K562 (cell line): ENCODE measurements at regions not wholly inside any gene's neighbourhood (a gene's known extent, or its start where the extent isn't known, plus 50 kb on each side); places are given as distances from the start of the nearest gene placed in this dataset.

Experiments
- HCFC1 ChIP-seq: IDR thresholded peaks from 2 replicates; pipeline ENCODE4 v1.6.1; 2012; ENCODE audit warnings: low read depth, low read length, improper control_type of control experiment
- MEF2A ChIP-seq: IDR thresholded peaks from 2 replicates; pipeline ENCODE4 v1.6.1; 2011; ENCODE audit warnings: low read depth, mild to moderate bottlenecking, low read length, moderate library complexity; ENCODE audit not compliant: control insufficient read depth
- ZNF282 ChIP-seq: sonication (generic); formaldehyde crosslinking; IDR thresholded peaks from 2 replicates; pipeline ENCODE4 v1.8.1; 2023; ENCODE audit warnings: missing genetic modification reagents
- TF ChIP-seq, protein P1 (sequence below): fragments of 200-600 bp; sonication (generic); IDR thresholded peaks from one replicate; pipeline ENCODE4 v1.6.1; 2012; ENCODE audit warnings: mild to moderate bottlenecking, low read depth, low read length, inconsistent platforms
- TF ChIP-seq, protein P2 (sequence below): fragments of 250-450 bp; sonication (Bioruptor Pico); IDR thresholded peaks from 2 replicates; pipeline ENCODE4 v1.5.0; 2021

DNA sequence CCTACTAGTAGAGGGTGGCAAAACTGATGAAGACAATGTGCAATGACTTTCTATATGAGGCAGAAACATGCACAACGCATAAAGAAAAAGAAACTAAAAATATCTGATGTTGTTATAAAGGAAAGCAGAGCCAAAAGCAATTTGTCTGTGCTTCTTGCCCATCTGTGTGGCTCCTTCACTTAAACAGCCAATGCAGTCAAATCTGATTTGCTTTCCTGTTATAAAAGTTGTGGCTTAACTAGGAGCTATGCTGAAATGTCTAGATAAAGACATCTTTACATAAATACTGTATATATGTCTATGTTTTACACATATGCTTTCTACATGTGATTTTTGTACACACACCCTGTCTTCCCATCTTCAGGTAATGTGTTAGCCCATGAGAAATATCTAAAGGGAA lies 508.2 kb downstream of the CETN3 start (continued):
- TF ChIP-seq, protein P1, sequence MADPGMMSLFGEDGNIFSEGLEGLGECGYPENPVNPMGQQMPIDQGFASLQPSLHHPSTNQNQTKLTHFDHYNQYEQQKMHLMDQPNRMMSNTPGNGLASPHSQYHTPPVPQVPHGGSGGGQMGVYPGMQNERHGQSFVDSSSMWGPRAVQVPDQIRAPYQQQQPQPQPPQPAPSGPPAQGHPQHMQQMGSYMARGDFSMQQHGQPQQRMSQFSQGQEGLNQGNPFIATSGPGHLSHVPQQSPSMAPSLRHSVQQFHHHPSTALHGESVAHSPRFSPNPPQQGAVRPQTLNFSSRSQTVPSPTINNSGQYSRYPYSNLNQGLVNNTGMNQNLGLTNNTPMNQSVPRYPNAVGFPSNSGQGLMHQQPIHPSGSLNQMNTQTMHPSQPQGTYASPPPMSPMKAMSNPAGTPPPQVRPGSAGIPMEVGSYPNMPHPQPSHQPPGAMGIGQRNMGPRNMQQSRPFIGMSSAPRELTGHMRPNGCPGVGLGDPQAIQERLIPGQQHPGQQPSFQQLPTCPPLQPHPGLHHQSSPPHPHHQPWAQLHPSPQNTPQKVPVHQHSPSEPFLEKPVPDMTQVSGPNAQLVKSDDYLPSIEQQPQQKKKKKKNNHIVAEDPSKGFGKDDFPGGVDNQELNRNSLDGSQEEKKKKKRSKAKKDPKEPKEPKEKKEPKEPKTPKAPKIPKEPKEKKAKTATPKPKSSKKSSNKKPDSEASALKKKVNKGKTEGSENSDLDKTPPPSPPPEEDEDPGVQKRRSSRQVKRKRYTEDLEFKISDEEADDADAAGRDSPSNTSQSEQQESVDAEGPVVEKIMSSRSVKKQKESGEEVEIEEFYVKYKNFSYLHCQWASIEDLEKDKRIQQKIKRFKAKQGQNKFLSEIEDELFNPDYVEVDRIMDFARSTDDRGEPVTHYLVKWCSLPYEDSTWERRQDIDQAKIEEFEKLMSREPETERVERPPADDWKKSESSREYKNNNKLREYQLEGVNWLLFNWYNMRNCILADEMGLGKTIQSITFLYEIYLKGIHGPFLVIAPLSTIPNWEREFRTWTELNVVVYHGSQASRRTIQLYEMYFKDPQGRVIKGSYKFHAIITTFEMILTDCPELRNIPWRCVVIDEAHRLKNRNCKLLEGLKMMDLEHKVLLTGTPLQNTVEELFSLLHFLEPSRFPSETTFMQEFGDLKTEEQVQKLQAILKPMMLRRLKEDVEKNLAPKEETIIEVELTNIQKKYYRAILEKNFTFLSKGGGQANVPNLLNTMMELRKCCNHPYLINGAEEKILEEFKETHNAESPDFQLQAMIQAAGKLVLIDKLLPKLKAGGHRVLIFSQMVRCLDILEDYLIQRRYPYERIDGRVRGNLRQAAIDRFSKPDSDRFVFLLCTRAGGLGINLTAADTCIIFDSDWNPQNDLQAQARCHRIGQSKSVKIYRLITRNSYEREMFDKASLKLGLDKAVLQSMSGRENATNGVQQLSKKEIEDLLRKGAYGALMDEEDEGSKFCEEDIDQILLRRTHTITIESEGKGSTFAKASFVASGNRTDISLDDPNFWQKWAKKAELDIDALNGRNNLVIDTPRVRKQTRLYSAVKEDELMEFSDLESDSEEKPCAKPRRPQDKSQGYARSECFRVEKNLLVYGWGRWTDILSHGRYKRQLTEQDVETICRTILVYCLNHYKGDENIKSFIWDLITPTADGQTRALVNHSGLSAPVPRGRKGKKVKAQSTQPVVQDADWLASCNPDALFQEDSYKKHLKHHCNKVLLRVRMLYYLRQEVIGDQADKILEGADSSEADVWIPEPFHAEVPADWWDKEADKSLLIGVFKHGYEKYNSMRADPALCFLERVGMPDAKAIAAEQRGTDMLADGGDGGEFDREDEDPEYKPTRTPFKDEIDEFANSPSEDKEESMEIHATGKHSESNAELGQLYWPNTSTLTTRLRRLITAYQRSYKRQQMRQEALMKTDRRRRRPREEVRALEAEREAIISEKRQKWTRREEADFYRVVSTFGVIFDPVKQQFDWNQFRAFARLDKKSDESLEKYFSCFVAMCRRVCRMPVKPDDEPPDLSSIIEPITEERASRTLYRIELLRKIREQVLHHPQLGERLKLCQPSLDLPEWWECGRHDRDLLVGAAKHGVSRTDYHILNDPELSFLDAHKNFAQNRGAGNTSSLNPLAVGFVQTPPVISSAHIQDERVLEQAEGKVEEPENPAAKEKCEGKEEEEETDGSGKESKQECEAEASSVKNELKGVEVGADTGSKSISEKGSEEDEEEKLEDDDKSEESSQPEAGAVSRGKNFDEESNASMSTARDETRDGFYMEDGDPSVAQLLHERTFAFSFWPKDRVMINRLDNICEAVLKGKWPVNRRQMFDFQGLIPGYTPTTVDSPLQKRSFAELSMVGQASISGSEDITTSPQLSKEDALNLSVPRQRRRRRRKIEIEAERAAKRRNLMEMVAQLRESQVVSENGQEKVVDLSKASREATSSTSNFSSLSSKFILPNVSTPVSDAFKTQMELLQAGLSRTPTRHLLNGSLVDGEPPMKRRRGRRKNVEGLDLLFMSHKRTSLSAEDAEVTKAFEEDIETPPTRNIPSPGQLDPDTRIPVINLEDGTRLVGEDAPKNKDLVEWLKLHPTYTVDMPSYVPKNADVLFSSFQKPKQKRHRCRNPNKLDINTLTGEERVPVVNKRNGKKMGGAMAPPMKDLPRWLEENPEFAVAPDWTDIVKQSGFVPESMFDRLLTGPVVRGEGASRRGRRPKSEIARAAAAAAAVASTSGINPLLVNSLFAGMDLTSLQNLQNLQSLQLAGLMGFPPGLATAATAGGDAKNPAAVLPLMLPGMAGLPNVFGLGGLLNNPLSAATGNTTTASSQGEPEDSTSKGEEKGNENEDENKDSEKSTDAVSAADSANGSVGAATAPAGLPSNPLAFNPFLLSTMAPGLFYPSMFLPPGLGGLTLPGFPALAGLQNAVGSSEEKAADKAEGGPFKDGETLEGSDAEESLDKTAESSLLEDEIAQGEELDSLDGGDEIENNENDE = no peak
- TF ChIP-seq, protein P2, sequence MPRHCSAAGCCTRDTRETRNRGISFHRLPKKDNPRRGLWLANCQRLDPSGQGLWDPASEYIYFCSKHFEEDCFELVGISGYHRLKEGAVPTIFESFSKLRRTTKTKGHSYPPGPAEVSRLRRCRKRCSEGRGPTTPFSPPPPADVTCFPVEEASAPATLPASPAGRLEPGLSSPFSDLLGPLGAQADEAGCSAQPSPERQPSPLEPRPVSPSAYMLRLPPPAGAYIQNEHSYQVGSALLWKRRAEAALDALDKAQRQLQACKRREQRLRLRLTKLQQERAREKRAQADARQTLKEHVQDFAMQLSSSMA (CRISPR knock-in tag) = no peak
- no peak for TF ChIP-seq MEF2A
- no peak for TF ChIP-seq ZNF282 (CRISPR knock-in tag)
- no peak for TF ChIP-seq HCFC1
